ENCODE measurements at regions not wholly inside any gene's neighbourhood (a gene's known extent, or its start where the extent isn't known, plus 50 kb on each side); places are given as distances from the start of the nearest gene placed in this dataset.

DNA sequence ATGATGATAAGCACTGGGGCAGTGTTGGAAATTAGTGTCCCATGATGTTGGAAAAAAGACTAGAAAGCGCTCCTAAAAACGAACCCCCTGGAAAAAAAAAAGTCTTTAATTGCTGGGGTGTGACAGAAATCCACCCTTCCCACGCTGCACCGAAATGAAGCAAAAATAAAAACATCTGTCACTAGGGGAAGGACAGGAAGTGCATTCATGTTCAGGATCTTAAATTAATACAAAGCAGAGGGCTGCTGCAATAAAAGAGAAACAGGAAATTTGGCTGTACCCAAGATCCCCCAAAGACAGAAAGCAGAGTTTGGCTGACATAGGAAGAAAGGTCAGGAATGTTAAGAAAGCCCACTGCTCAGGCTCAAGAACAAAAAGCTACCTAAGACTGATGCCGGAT is 333.9 kb downstream of the TBC1D32 start:
- Histone ChIP-seq H3K27ac (ENCODE audit: extremely low read depth, low read depth, low read length) (no peak overlapping the region), H2AFZ (ENCODE audit: low read depth, low read length) (no peak overlapping the region), H3K4me1 (replicated peaks in 1 of 2; ENCODE audit: control insufficient read depth in 2 of 2, insufficient read depth in 2 of 2, low read length in 2 of 2) (no peaks in the 10 kb centered on the region), H3K79me2 (ENCODE audit: control insufficient read depth, insufficient read depth, low read length) (no peaks in the 10 kb centered on the region), H3K9ac (ENCODE audit: insufficient read depth in 1 of 2, low read depth in 2 of 2, low read length in 2 of 2) (no peak overlapping the region), H3K9me3 (replicated peaks; ENCODE audit: control insufficient read depth, insufficient read depth, low read depth, low read length) (no peaks in the 10 kb centered on the region), H3K4me2 (ENCODE audit: insufficient read depth, low read length) (no peak overlapping the region), H3K36me3 (ENCODE audit: control insufficient read depth, insufficient read depth, low read length) (no peaks in the 10 kb centered on the region), H3K4me3 (no peak overlapping the region), H3K27me3 (ENCODE audit: control insufficient read depth in 2 of 2, insufficient read depth in 2 of 2, low read length in 2 of 2) (no peaks in the 10 kb centered on the region), H3K9me1 (ENCODE audit: control insufficient read depth, insufficient read depth, low read length) (no peaks in the 10 kb centered on the region), H4K20me1 (replicated peaks; ENCODE audit: control insufficient read depth, insufficient read depth, low read length) (no peaks in the 10 kb centered on the region)
- ATAC-seq (no peak), DNase-seq (ENCODE audit: extremely low read depth in 1 of 4, low spot score in 3 of 4) (no peak), FAIRE-seq (no peak)
- CTCF ChIA-PET (ENCODE audit: low intra/inter-chr PET ratio), result no interaction called here
- no TSS peak for BruUV-seq (replicated peaks)
- TF ChIP-seq, protein P1, sequence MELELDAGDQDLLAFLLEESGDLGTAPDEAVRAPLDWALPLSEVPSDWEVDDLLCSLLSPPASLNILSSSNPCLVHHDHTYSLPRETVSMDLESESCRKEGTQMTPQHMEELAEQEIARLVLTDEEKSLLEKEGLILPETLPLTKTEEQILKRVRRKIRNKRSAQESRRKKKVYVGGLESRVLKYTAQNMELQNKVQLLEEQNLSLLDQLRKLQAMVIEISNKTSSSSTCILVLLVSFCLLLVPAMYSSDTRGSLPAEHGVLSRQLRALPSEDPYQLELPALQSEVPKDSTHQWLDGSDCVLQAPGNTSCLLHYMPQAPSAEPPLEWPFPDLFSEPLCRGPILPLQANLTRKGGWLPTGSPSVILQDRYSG (tag; conservative IDR thresholded peaks at IDR 0.05; ENCODE audit: low read depth), result no peak
- TF ChIP-seq ZNF347 (CRISPR knock-in tag; IDR thresholded peaks at IDR 0.05; ENCODE audit: low read depth) (no peak), ZFP36 (IDR thresholded peaks at IDR 0.05; ENCODE audit: low read depth, low read length, partially characterized antibody) (no peak), PHB (CRISPR knock-in tag; IDR thresholded peaks at IDR 0.05) (no peak), MAX (CRISPR knock-in tag; IDR thresholded peaks at IDR 0.05) (no peak), CBX8 (IDR thresholded peaks at IDR 0.05; ENCODE audit: borderline replicate concordance, extremely low read depth, low read depth, low read length, poor library complexity, severe bottlenecking) (no peak), SRSF1 (IDR thresholded peaks at IDR 0.05; ENCODE audit: low read depth, low read length) (no peak), ZNF584 (CRISPR knock-in tag; IDR thresholded peaks at IDR 0.05; ENCODE audit: low read depth) (no peak), DNMT1 (IDR thresholded peaks at IDR 0.05) (no peak), BCLAF1 (IDR thresholded peaks at IDR 0.05; ENCODE audit: borderline replicate concordance in 1 of 2, control insufficient read depth in 1 of 2, low read depth in 2 of 2, low read length in 1 of 2) (no peak)
- TF ChIP-seq, protein P2, sequence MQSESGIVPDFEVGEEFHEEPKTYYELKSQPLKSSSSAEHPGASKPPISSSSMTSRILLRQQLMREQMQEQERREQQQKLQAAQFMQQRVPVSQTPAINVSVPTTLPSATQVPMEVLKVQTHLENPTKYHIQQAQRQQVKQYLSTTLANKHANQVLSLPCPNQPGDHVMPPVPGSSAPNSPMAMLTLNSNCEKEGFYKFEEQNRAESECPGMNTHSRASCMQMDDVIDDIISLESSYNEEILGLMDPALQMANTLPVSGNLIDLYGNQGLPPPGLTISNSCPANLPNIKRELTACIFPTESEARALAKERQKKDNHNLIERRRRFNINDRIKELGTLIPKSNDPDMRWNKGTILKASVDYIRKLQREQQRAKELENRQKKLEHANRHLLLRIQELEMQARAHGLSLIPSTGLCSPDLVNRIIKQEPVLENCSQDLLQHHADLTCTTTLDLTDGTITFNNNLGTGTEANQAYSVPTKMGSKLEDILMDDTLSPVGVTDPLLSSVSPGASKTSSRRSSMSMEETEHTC (IDR thresholded peaks at IDR 0.05), result no peak
- WGBS (ENCODE audit: insufficient coverage, low coverage, missing lambda C conversion rate), result 0% methylated on average over 5 of the region's 5 CpGs
- intact Hi-C loops (cut with micrococcal nuclease) (no loop called here), in situ Hi-C loops (cut with MboI) (no loop called here)
- POLR2A ChIA-PET, result no interaction called here
